GM04504 (cell line): ENCODE measurements at regions not wholly inside any gene's neighbourhood (a gene's known extent, or its start where the extent isn't known, plus 50 kb on each side); places are given as distances from the start of the nearest gene placed in this dataset.

Experiments used
- DNase-seq: peaks from one replicate; pipeline ENCODE4 v3.0.0-alpha.2; 2012; ENCODE audit warnings: low read depth

- no peak for DNase-seq
Observed at GRCh38 chr9:90309809-90310520, 332.7 kb downstream of the DIRAS2 start.

GRCh38 chr9:90310521-90310876 lies 332.1 kb downstream of the DIRAS2 start:
- DNase-seq, result no peak

GRCh38 chr9:90311811-90312210 lies 330.8 kb downstream of the DIRAS2 start:
- no peak for DNase-seq

GRCh38 chr9:90322296-90322695 lies 320.3 kb downstream of the DIRAS2 start:
- no peak for DNase-seq

- DNase-seq, result no peak
Observed at GRCh38 chr9:90325913-90326653, 316.5 kb downstream of the DIRAS2 start.

- DNase-seq, result no peak
Observed at GRCh38 chr9:90330231-90330630, 312.4 kb downstream of the DIRAS2 start.

GRCh38 chr9:90331826-90332575 lies 310.6 kb downstream of the DIRAS2 start:
- DNase-seq, result no peak

- no peak for DNase-seq
Observed at GRCh38 chr9:90333226-90333625, 309.4 kb downstream of the DIRAS2 start.

- no peak for DNase-seq
Observed at GRCh38 chr9:90340421-90340820, 302.2 kb downstream of the DIRAS2 start.

GRCh38 chr9:90342607-90343006 lies 300.0 kb downstream of the DIRAS2 start:
- DNase-seq, result no peak

GRCh38 chr9:90343366-90343765 lies 299.3 kb downstream of the DIRAS2 start:
- no peak for DNase-seq

GRCh38 chr9:90343991-90344390 lies 298.6 kb downstream of the DIRAS2 start:
- DNase-seq, result no peak

GRCh38 chr9:90365666-90366065 lies 277.0 kb downstream of the DIRAS2 start:
- no peak for DNase-seq

- no peak for DNase-seq
Observed at GRCh38 chr9:90368241-90368640, 274.4 kb downstream of the DIRAS2 start.

- DNase-seq, result no peak
Observed at GRCh38 chr9:90368928-90369327, 273.7 kb downstream of the DIRAS2 start.

GRCh38 chr9:90379771-90380170 lies 262.9 kb downstream of the DIRAS2 start:
- DNase-seq, result no peak

GRCh38 chr9:90385146-90385545 lies 257.5 kb downstream of the DIRAS2 start:
- DNase-seq, result no peak

- DNase-seq, result no peak
Observed at GRCh38 chr9:90393365-90394152, 249.1 kb downstream of the DIRAS2 start.

GRCh38 chr9:90394871-90395270 lies 247.8 kb downstream of the DIRAS2 start:
- no peak for DNase-seq

- DNase-seq, result no peak
Observed at GRCh38 chr9:90400091-90400490, 242.5 kb downstream of the DIRAS2 start.

- no peak for DNase-seq
Observed at GRCh38 chr9:90408659-90409058, 234.0 kb downstream of the DIRAS2 start.

GRCh38 chr9:90419221-90419851 lies 223.3 kb downstream of the DIRAS2 start:
- DNase-seq, result no peak
